ENCODE measurements at regions not wholly inside any gene's neighbourhood (a gene's known extent, or its start where the extent isn't known, plus 50 kb on each side); places are given as distances from the start of the nearest gene placed in this dataset.

GRCh38 chr10:81472927-81473470, 402.0 kb upstream of the NRG3 start:
- no TSS peak for BruUV-seq (replicated peaks)
- CTCF ChIA-PET, result no interaction called here
- DNase-seq, result no peak
- Mint-ChIP-seq H3K4me3 (ENCODE audit: low read depth, unreplicated experiment) (no peak overlapping the region), H3K27ac (ENCODE audit: unreplicated experiment) (no peak overlapping the region), H3K36me3 (ENCODE audit: insufficient read depth, unreplicated experiment) (no peaks in the 10 kb centered on the region), H3K4me1 (ENCODE audit: low read depth, unreplicated experiment) (no peaks in the 10 kb centered on the region), H3K9me3 (ENCODE audit: low read depth, unreplicated experiment) (no peaks in the 10 kb centered on the region), H3K27me3 (ENCODE audit: unreplicated experiment) (no peaks in the 10 kb centered on the region)
- intact Hi-C loops (cut with micrococcal nuclease; ENCODE audit: unreplicated experiment), result no loop called here
- no peak for TF ChIP-seq CTCF (IDR thresholded peaks at IDR 0.05; ENCODE audit: unreplicated experiment)

- H3K4me3 Mint-ChIP-seq (ENCODE audit: low read depth, unreplicated experiment), result no peak overlapping the region
- CTCF ChIA-PET, result no interaction called here
Measured at GRCh38 chr10:81473755-81474154, 401.2 kb upstream of the NRG3 start.

GRCh38 chr10:81479316-81479715, 395.7 kb upstream of the NRG3 start:
- no peaks in the 10 kb centered on the region for H3K4me1 Mint-ChIP-seq (ENCODE audit: low read depth, unreplicated experiment)

More at GRCh38 chr10:81473755-81474154, 401.2 kb upstream of the NRG3 start:
- no peaks in the 10 kb centered on the region for H3K36me3 Mint-ChIP-seq (ENCODE audit: insufficient read depth, unreplicated experiment)
- H3K27ac Mint-ChIP-seq (ENCODE audit: unreplicated experiment), result no peak overlapping the region
- DNase-seq, result no peak
- no TSS peak for BruUV-seq (replicated peaks)
- no peaks in the 10 kb centered on the region for H3K9me3 Mint-ChIP-seq (ENCODE audit: low read depth, unreplicated experiment)
- no peaks in the 10 kb centered on the region for H3K4me1 Mint-ChIP-seq (ENCODE audit: low read depth, unreplicated experiment)
- no peak for TF ChIP-seq CTCF (IDR thresholded peaks at IDR 0.05; ENCODE audit: unreplicated experiment)
- intact Hi-C loops (cut with micrococcal nuclease; ENCODE audit: unreplicated experiment), result no loop called here
- H3K27me3 Mint-ChIP-seq (ENCODE audit: unreplicated experiment), result no peaks in the 10 kb centered on the region

GRCh38 chr10:81496626-81497025, 378.4 kb upstream of the NRG3 start:
- no TSS peak for BruUV-seq (replicated peaks)
- no peak for TF ChIP-seq CTCF (IDR thresholded peaks at IDR 0.05; ENCODE audit: unreplicated experiment)
- CTCF ChIA-PET, result no interaction called here
- no peak overlapping the region for H3K4me3 Mint-ChIP-seq (ENCODE audit: low read depth, unreplicated experiment)
- no peak overlapping the region for H3K27ac Mint-ChIP-seq (ENCODE audit: unreplicated experiment)
- no peaks in the 10 kb centered on the region for H3K36me3 Mint-ChIP-seq (ENCODE audit: insufficient read depth, unreplicated experiment)
- no peaks in the 10 kb centered on the region for H3K27me3 Mint-ChIP-seq (ENCODE audit: unreplicated experiment)
- DNase-seq, result no peak
- intact Hi-C loops (cut with micrococcal nuclease; ENCODE audit: unreplicated experiment), result no loop called here
- no peaks in the 10 kb centered on the region for H3K4me1 Mint-ChIP-seq (ENCODE audit: low read depth, unreplicated experiment)
- H3K9me3 Mint-ChIP-seq (ENCODE audit: low read depth, unreplicated experiment), result no peaks in the 10 kb centered on the region

More at GRCh38 chr10:81479316-81479715, 395.7 kb upstream of the NRG3 start:
- Mint-ChIP-seq H3K36me3 (ENCODE audit: insufficient read depth, unreplicated experiment) (no peaks in the 10 kb centered on the region), H3K27ac (ENCODE audit: unreplicated experiment) (no peak overlapping the region), H3K27me3 (ENCODE audit: unreplicated experiment) (no peaks in the 10 kb centered on the region), H3K4me3 (ENCODE audit: low read depth, unreplicated experiment) (no peak overlapping the region), H3K9me3 (ENCODE audit: low read depth, unreplicated experiment) (no peaks in the 10 kb centered on the region)
- no peak for TF ChIP-seq CTCF (IDR thresholded peaks at IDR 0.05; ENCODE audit: unreplicated experiment)
- DNase-seq, result no peak
- CTCF ChIA-PET, result no interaction called here
- BruUV-seq (replicated peaks), result no TSS peak
- intact Hi-C loops (cut with micrococcal nuclease; ENCODE audit: unreplicated experiment), result no loop called here
